NCI-H2107 treated with DMSO at 0.1 percent for 48 hours (cell line): ENCODE measurements at regions not wholly inside any gene's neighbourhood (a gene's known extent, or its start where the extent isn't known, plus 50 kb on each side); places are given as distances from the start of the nearest gene placed in this dataset.
"Not testable (repeated sequence)": the region's sequence is repeated elsewhere in the genome, so short reads cannot be mapped to it uniquely, and the experiment has no call there.

Experiments
- DNase-seq: peaks from one replicate; lab custom pipeline; 2025; ENCODE audit not compliant: unreplicated experiment; lab: John Stamatoyannopoulos, UW

GRCh38 chr11:130526846-130527245 is 78.4 kb downstream of the ADAMTS15 start:
- DNase-seq = no peak

- DNase-seq = no peak
Observed at GRCh38 chr11:130527636-130528297, 79.3 kb downstream of the ADAMTS15 start.

DNA sequence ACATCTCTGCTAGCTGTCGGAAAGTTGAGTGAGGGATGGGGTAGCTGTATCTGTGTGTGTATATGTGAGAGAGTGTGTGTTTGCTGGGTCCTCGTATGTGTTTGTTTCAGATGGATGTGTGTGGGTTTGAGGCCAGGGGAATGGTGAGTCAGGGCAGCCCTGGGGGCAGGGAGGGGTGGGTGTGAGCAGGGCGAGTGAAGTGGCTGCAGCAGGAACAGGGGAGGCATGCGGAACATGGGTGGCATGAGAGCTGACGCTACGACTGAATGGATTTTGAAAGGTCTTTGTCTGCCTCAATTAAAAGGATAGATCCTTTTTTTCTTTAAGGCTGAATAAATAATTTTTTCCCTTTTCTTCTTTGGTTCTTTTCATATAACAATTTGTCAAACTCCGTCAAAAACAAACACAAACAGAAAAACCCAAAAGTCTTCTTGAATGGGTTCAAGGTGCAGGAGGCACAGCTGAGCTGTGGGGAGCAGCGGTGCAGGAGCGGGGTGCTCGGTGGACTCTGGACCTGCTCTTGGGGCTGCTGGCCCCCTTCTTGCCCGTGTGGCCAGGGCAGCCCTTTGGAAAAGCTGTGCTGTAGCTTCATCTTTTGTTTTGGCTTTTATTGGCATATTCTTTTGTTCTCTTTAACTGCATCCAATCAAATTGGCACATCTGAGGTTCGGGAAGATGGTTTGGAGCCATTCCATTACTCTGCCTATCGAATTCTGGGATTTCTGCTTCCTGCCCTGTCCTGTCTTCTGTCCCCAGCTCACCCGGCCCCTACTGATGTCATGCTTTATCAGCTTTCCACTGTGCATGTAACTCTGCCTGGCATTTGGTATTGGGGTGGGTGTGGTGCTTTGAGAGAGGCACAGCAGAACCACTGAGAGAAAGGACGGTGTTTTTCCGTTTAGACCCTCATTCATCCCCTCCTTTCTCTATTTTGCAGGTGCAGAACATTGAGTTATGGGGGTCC is 80.1 kb downstream of the ADAMTS15 start:
- no peak for DNase-seq

DNA sequence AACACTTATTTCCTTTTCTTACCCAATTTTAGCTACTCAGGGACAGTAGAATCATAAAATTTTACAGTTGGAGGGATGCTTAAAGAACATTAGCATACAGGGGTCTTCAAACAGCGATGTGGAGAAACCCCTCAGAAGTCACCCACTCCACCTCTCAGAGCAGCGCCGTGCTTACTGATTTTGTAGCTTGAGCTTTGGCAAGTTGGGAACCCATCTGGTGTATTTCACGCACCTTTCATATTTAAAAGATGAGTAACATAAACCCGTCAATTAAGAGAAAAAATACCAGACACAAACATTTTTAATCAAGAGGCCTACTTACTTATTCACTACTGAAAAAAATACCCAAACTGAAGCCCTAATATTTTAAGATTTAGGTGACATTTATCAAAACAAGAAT is 80.9 kb downstream of the ADAMTS15 start:
- DNase-seq = no peak

GRCh38 chr11:130531061-130531460 is 82.6 kb downstream of the ADAMTS15 start:
- DNase-seq = no peak

DNA sequence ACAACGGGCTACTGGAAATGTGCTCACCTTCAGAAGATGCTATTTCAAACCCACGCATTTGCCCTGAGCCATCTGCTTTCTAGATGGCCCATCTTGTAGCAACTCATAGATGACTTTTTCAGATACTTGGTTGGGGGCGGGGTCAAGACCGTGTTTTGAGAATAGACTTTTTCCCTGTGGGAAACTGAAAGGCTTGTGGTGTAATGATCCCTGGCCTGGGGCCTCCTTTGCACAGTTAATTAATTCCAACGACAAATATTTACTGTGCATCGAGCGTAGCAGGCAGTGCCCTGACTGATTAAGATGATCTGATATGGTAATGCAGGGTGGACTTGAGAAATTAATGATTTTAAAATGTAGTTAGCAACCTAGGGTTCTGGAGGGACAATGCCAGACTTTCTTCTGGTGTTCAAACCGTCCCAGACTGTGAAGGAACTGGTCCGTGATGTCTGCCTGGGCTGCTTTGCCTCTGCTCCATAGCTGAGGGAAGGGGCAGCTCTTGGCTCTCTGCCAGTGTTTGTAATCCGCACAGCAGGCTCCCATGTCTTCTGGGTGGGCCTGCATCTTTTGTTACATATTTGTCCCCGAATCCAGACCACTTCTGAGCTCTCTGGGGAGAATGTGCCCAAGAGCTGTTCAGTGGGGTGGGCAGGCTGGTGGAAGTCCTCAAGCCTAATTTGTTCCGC is 84.8 kb downstream of the ADAMTS15 start:
- DNase-seq = no peak

GRCh38 chr11:130533871-130534270 is 85.4 kb downstream of the ADAMTS15 start:
- no peak for DNase-seq

DNA sequence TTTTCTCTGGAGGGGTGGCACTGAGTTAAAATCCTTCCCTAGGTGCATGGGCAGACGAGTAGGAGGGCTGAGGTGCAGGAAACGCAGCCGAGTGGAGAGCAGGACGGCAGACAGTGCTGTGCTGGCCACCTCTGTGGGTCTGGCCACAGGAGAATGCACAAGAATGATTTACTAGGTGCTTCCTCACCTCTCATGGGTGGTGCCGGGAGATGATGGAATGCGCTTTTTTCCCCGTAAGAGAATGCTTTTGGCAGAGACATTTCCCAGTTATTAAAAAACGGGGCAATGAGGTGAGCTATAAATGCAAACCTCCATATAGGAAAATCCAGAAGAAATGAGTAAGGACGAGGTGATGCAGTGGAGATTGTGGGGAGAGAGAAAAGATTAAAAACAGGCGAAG is 86.1 kb downstream of the ADAMTS15 start:
- DNase-seq = no peak

- DNase-seq = no peak
Observed at GRCh38 chr11:130535520-130535919, 87.1 kb downstream of the ADAMTS15 start.

DNA sequence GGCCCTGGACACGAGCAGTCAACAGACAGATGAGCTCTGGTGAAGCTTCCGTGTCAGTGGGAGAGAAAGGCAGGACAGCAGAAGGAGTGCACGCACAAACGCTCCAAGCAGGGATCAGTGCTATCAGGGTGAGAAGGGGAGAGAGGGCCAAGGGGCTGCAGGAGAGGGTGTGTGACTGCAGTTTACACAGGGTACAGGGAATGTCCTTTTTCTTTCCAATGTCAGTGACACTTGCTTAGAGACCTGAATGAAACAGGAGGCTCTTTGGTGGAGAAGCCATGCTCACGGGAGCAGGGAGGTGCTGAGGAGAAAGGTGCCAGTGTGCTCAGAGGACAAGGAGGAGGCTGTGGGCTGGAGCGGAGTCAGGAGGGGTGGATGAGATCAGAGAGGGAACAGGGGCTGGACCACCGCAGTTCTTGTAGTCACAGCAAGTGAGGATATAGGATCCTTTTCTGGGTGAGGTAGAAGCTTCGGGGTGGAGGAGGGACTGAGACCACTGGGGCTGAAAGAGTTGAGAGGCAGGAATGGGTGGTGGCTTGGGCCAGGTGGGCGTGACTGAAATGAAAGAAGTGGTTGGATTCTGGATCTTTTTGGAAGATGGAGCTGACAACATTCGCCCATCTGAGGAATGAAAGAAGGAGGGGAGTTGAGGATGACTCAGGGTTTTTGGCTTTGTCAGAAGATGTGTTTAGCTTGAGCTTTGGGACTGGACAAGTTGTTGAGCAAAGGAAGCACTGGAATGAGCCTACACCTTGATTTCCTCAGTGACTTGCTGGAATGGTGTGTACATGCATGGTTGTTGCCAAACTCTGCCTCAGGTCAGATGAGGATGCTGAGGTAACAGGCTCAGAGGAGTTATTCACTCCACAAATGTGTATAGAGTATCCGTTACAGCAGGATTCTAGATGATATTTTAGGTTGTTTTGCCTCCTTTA is 87.9 kb downstream of the ADAMTS15 start:
- DNase-seq = no peak

GRCh38 chr11:130539680-130540079 is 91.2 kb downstream of the ADAMTS15 start:
- not testable (repeated sequence) for DNase-seq

DNA sequence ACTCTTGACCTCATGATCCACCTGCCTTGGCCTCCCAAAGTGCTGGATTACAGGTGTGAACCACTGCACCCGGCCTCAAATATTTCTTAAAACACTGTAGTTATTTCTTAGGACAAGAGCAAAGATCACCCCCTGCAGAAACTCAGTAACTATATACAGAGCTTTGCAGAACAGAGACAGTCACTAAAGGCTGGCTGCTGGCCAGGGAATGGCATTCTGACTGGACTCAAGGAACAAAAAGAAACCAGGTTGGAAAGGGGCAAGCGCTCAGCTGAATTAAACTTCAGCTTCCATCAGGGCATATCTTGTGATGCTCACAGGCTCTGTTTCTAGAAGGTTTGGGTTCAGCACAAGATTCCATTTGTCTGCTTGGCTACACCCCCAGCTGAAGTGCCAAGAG is 95.8 kb downstream of the ADAMTS15 start:
- no peak for DNase-seq

DNA sequence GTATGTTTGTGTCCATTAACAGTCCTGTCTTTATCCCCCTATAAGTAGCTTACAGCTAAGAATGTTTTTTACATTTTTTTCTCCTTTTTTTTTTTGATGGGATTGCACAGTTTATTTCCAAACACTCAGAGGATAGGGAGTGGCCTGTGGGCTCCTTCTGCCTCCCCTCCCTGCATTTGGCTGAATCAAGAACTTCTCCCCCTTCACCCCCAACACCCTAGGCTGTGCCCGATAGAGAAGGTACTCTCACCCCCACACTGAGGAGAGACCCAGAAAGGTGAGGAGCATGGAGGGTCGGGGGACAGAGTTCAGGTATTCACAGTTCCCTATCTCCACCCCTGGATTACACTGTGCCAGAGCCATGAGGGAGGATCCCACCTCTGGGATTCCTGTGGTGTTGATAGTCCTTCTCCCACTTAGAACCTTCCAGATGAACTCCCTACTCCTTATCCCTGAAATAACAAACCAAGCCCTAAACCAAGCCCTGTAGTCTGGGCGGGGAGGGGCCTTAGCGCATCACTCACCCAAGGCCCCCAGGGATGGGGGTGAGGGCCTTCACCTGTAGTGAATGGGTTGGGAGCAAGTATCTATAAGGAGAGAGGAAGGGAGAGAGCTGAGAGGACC is 97.1 kb downstream of the ADAMTS15 start:
- no peak for DNase-seq

DNA sequence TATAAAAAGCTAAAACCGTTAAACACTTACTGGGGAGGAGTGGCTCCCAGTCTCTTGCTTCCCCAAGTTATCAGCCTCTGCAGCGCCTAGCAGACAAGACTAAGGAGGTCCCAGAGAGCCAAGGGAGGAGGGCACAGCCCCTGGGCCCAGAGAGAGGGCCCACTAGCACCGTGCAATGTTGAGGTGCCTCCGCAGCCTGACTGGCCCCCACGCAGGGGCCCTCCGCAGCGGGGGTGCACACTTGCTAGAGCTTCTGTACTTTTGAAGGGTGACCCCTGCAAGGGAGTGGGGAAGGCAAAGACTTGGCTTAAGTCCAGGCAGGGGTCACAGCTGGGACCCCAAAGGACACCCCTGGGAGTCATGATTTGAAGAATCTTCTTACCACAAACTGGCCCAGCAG is 98.0 kb downstream of the ADAMTS15 start:
- DNase-seq = no peak

GRCh38 chr11:130546901-130547694 is 98.7 kb downstream of the ADAMTS15 start:
- no peak for DNase-seq

- no peak for DNase-seq
Observed at GRCh38 chr11:130547761-130548490, 99.5 kb downstream of the ADAMTS15 start.

DNA sequence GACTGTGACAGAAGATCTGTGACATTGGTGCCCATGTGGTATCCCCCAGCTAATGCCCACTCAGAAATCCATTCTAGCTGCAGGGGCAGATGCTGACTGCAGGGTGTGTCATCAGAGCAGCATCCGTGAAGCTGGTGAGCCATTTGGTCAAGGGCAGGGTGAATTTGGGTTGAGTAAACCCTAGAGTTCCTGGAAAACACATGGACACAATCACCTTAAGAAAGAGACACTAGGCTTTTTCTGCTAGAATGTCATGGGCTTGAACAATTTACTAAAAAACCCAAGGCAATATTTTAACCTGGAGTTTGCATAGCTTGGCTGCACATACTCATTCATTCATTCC is 100.0 kb downstream of the ADAMTS15 start:
- no peak for DNase-seq

DNA sequence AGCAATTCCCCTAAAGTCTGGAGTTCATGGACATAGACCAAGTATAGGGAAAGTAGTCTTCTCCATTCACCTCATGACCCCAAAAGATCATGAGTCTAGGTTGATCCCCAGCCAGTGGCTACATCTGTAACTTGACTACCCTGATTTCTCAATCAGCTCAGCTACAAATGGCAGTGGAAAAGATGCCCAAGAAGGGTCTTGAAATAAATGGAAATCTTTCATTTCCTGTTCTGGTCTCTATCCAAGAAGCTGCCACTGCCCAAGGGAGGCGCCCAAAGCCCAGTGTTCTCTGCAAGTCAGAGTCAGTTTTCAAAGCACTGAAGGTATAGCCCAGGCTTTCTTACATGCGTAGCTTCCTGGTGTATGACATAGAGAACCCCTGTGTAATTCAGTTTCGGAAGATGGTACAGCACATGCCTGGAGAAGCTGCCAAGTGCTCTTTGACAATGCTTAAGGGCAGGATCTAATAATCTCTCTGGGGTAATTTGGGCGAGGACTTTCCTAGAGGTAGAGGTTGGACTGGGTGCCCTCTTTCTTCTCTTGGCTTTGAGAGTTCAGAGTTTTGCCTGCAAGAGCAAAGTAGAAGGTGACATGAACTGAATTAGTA is 101.1 kb downstream of the ADAMTS15 start:
- DNase-seq = no peak
